ENCODE measurements at regions not wholly inside any gene's neighbourhood (a gene's known extent, or its start where the extent isn't known, plus 50 kb on each side); places are given as distances from the start of the nearest gene placed in this dataset.

GRCh38 chr13:67328895-67329294, 98.8 kb upstream of the PCDH9 start:
- no peaks in the 10 kb centered on the region for H4K20me1 ChIP-seq (ENCODE audit: control insufficient read depth, extremely low read depth, insufficient read depth, low read length)
- no peak overlapping the region for H3K9ac ChIP-seq (ENCODE audit: control insufficient read depth, extremely low read depth, insufficient read depth, low read length)
- no peaks in the 10 kb centered on the region for H3K4me1 ChIP-seq (ENCODE audit: control insufficient read depth, extremely low read depth, insufficient read depth, low read length)
- no peaks in the 10 kb centered on the region for H3K79me2 ChIP-seq (ENCODE audit: control insufficient read depth, insufficient read depth, low read length)
- H3K4me3 ChIP-seq (ENCODE audit: control insufficient read depth in 2 of 3, extremely low read depth in 1 of 3, insufficient read depth in 2 of 3, low read depth in 1 of 3, low read length in 3 of 3), result no peak overlapping the region
- H3K9me1 ChIP-seq (ENCODE audit: control insufficient read depth, extremely low read depth, insufficient read depth, low read length), result no peaks in the 10 kb centered on the region
- no peak overlapping the region for H2AFZ ChIP-seq (ENCODE audit: control insufficient read depth, low read length)
- H3K9me3 ChIP-seq (ENCODE audit: control insufficient read depth, low read depth, low read length), result no peaks in the 10 kb centered on the region
- H3K36me3 ChIP-seq (ENCODE audit: control insufficient read depth in 2 of 2, extremely low read depth in 1 of 2, insufficient read depth in 2 of 2, low read length in 2 of 2), result no peaks in the 10 kb centered on the region
- H3K27me3 ChIP-seq (ENCODE audit: control insufficient read depth, extremely low read depth, insufficient read depth, low read length), result no peaks in the 10 kb centered on the region
- no peak for DNase-seq (ENCODE audit: low read depth, low spot score)
- FAIRE-seq, result no peak
- no peak overlapping the region for H3K4me2 ChIP-seq (ENCODE audit: control insufficient read depth, extremely low read depth, insufficient read depth, low read depth, low read length)
- H3K27ac ChIP-seq (ENCODE audit: control insufficient read depth, insufficient read depth, low read length), result no peak overlapping the region
- TF ChIP-seq, protein P1, sequence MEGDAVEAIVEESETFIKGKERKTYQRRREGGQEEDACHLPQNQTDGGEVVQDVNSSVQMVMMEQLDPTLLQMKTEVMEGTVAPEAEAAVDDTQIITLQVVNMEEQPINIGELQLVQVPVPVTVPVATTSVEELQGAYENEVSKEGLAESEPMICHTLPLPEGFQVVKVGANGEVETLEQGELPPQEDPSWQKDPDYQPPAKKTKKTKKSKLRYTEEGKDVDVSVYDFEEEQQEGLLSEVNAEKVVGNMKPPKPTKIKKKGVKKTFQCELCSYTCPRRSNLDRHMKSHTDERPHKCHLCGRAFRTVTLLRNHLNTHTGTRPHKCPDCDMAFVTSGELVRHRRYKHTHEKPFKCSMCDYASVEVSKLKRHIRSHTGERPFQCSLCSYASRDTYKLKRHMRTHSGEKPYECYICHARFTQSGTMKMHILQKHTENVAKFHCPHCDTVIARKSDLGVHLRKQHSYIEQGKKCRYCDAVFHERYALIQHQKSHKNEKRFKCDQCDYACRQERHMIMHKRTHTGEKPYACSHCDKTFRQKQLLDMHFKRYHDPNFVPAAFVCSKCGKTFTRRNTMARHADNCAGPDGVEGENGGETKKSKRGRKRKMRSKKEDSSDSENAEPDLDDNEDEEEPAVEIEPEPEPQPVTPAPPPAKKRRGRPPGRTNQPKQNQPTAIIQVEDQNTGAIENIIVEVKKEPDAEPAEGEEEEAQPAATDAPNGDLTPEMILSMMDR (optimal IDR thresholded peaks at IDR 0.05 in 1 of 3, IDR thresholded peaks at IDR 0.05 in 1 of 3, conservative IDR thresholded peaks at IDR 0.05 in 1 of 3; ENCODE audit: extremely low read depth in 1 of 3, insufficient read depth in 2 of 3, low read length in 3 of 3), result no peak
- TF ChIP-seq EZH2 (IDR thresholded peaks at IDR 0.05; ENCODE audit: low read length), result no peak
- dilution Hi-C loops (cut with MboI; ENCODE audit: extremely low pct_ligation_motif_present, low sequenced_read_pairs), result no loop called here

DNA sequence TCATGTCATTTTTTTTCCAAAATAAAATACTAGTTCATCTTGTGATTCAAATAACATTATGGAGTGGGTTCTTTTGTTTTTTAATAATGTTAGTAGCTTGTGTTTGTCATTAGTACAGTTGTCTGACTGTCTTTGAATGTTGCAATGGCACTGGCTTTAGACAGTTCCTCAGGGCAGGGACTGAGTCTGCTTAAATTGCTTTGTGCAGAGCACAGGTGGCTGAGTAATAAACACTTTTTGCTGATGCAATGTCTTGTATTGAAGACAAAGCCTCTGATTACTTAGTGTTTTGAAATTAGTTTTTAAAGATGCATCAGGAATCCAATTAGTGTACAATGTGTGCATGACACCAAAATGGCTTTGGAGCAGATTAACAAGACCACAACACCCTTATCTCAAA, 88.7 kb upstream of the PCDH9 start:
- no peak overlapping the region for H3K4me3 ChIP-seq (ENCODE audit: control insufficient read depth in 2 of 3, extremely low read depth in 1 of 3, insufficient read depth in 2 of 3, low read depth in 1 of 3, low read length in 3 of 3)
- no peaks in the 10 kb centered on the region for H3K4me1 ChIP-seq (ENCODE audit: control insufficient read depth, extremely low read depth, insufficient read depth, low read length)
- no peaks in the 10 kb centered on the region for H3K9me1 ChIP-seq (ENCODE audit: control insufficient read depth, extremely low read depth, insufficient read depth, low read length)
- H3K36me3 ChIP-seq (ENCODE audit: control insufficient read depth in 2 of 2, extremely low read depth in 1 of 2, insufficient read depth in 2 of 2, low read length in 2 of 2), result no peaks in the 10 kb centered on the region
- no peak overlapping the region for H2AFZ ChIP-seq (ENCODE audit: control insufficient read depth, low read length)
- dilution Hi-C loops (cut with MboI; ENCODE audit: extremely low pct_ligation_motif_present, low sequenced_read_pairs), result no loop called here
- no peak overlapping the region for H3K27ac ChIP-seq (ENCODE audit: control insufficient read depth, insufficient read depth, low read length)
- TF ChIP-seq, protein P1 (optimal IDR thresholded peaks at IDR 0.05 in 1 of 3, IDR thresholded peaks at IDR 0.05 in 1 of 3, conservative IDR thresholded peaks at IDR 0.05 in 1 of 3; ENCODE audit: extremely low read depth in 1 of 3, insufficient read depth in 2 of 3, low read length in 3 of 3), result no peak
- TF ChIP-seq EZH2 (IDR thresholded peaks at IDR 0.05; ENCODE audit: low read length), result no peak
- H4K20me1 ChIP-seq (ENCODE audit: control insufficient read depth, extremely low read depth, insufficient read depth, low read length), result no peaks in the 10 kb centered on the region
- H3K79me2 ChIP-seq (ENCODE audit: control insufficient read depth, insufficient read depth, low read length), result no peaks in the 10 kb centered on the region
- no peaks in the 10 kb centered on the region for H3K9me3 ChIP-seq (ENCODE audit: control insufficient read depth, low read depth, low read length)
- no peaks in the 10 kb centered on the region for H3K27me3 ChIP-seq (ENCODE audit: control insufficient read depth, extremely low read depth, insufficient read depth, low read length)
- no peak overlapping the region for H3K4me2 ChIP-seq (ENCODE audit: control insufficient read depth, extremely low read depth, insufficient read depth, low read depth, low read length)
- DNase-seq (ENCODE audit: low read depth, low spot score) (no peak), FAIRE-seq (no peak)
- H3K9ac ChIP-seq (ENCODE audit: control insufficient read depth, extremely low read depth, insufficient read depth, low read length), result no peak overlapping the region

Data from keratinocyte (primary cell).